ENCODE measurements at regions not wholly inside any gene's neighbourhood (a gene's known extent, or its start where the extent isn't known, plus 50 kb on each side); places are given as distances from the start of the nearest gene placed in this dataset.

- Histone ChIP-seq H3K9me3 (ENCODE audit: control insufficient read depth in 4 of 4, low read length in 3 of 4) (peaks cover 0 to 11% (median under 1%) of the 10 kb centered on the region in 4 donors), H3K4me3 (ENCODE audit: low read depth in 1 of 3, low read length in 3 of 3) (no peak overlapping the region), H3K27me3 (ENCODE audit: control insufficient read depth in 4 of 4, insufficient read depth in 4 of 4, low read length in 3 of 4) (no peaks in the 10 kb centered on the region), H3K9ac (ENCODE audit: low read depth in 1 of 2, low read length in 2 of 2) (no peak overlapping the region), H3K4me1 (ENCODE audit: control insufficient read depth in 4 of 4, insufficient read depth in 4 of 4, low read length in 3 of 4) (no peaks in the 10 kb centered on the region), H3K36me3 (ENCODE audit: control insufficient read depth in 4 of 4, insufficient read depth in 3 of 4, low read depth in 1 of 4, low read length in 3 of 4) (no peaks in the 10 kb centered on the region), H3K27ac (ENCODE audit: low read depth in 1 of 2, low read length in 2 of 2) (no peak overlapping the region)
- no peak for DNase-seq (ENCODE audit: low spot score)
- TF ChIP-seq YY1 (IDR thresholded peaks at IDR 0.05) (no peak), HNF4A (conservative IDR thresholded peaks at IDR 0.05) (no peak), CTCF (IDR thresholded peaks at IDR 0.05; ENCODE audit: low read depth, low read length, missing input control) (no peak), TAF1 (conservative IDR thresholded peaks at IDR 0.05) (no peak), HNF4G (IDR thresholded peaks at IDR 0.05) (no peak), FOXA1 (IDR thresholded peaks at IDR 0.05) (no peak), MAX (IDR thresholded peaks at IDR 0.05) (no peak), RXRA (IDR thresholded peaks at IDR 0.05) (no peak), GABPA (IDR thresholded peaks at IDR 0.05 in 1 of 2, conservative IDR thresholded peaks at IDR 0.05 in 1 of 2) (no peak), FOXA2 (IDR thresholded peaks at IDR 0.05) (no peak), NR2F2 (IDR thresholded peaks at IDR 0.05) (no peak), EGR1 (IDR thresholded peaks at IDR 0.05; ENCODE audit: low read depth in 2 of 2) (no peak), RAD21 (IDR thresholded peaks at IDR 0.05) (no peak), JUND (IDR thresholded peaks at IDR 0.05) (no peak), ATF3 (IDR thresholded peaks at IDR 0.05) (no peak), ZBTB33 (IDR thresholded peaks at IDR 0.05) (no peak)
- TF ChIP-seq, protein P1, sequence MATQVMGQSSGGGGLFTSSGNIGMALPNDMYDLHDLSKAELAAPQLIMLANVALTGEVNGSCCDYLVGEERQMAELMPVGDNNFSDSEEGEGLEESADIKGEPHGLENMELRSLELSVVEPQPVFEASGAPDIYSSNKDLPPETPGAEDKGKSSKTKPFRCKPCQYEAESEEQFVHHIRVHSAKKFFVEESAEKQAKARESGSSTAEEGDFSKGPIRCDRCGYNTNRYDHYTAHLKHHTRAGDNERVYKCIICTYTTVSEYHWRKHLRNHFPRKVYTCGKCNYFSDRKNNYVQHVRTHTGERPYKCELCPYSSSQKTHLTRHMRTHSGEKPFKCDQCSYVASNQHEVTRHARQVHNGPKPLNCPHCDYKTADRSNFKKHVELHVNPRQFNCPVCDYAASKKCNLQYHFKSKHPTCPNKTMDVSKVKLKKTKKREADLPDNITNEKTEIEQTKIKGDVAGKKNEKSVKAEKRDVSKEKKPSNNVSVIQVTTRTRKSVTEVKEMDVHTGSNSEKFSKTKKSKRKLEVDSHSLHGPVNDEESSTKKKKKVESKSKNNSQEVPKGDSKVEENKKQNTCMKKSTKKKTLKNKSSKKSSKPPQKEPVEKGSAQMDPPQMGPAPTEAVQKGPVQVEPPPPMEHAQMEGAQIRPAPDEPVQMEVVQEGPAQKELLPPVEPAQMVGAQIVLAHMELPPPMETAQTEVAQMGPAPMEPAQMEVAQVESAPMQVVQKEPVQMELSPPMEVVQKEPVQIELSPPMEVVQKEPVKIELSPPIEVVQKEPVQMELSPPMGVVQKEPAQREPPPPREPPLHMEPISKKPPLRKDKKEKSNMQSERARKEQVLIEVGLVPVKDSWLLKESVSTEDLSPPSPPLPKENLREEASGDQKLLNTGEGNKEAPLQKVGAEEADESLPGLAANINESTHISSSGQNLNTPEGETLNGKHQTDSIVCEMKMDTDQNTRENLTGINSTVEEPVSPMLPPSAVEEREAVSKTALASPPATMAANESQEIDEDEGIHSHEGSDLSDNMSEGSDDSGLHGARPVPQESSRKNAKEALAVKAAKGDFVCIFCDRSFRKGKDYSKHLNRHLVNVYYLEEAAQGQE (IDR thresholded peaks at IDR 0.05), result no peak
These were observed 51.4 kb upstream of the TOP1 start for GRCh38 chr20:40977218-40977617.

GRCh38 chr20:40978761-40979160 lies 49.9 kb upstream of the TOP1 start:
- H3K27ac ChIP-seq (ENCODE audit: low read depth in 1 of 2, low read length in 2 of 2), result no peak overlapping the region
- H3K36me3 ChIP-seq (ENCODE audit: control insufficient read depth in 4 of 4, insufficient read depth in 3 of 4, low read depth in 1 of 4, low read length in 3 of 4), result no peaks in the 10 kb centered on the region
- WGBS, result 87% methylated on average over 3 of the region's 3 CpGs
- H3K9ac ChIP-seq (ENCODE audit: low read depth in 1 of 2, low read length in 2 of 2), result no peak overlapping the region
- H3K4me3 ChIP-seq (ENCODE audit: low read depth in 1 of 3, low read length in 3 of 3), result no peak overlapping the region
- peaks cover 0 to 11% (median under 1%) of the 10 kb centered on the region in 4 donors for H3K9me3 ChIP-seq (ENCODE audit: control insufficient read depth in 4 of 4, low read length in 3 of 4)
- no peak for DNase-seq (ENCODE audit: low spot score)
- no peaks in the 10 kb centered on the region for H3K4me1 ChIP-seq (ENCODE audit: control insufficient read depth in 4 of 4, insufficient read depth in 4 of 4, low read length in 3 of 4)
- no peaks in the 10 kb centered on the region for H3K27me3 ChIP-seq (ENCODE audit: control insufficient read depth in 4 of 4, insufficient read depth in 4 of 4, low read length in 3 of 4)
- TF ChIP-seq CTCF (IDR thresholded peaks at IDR 0.05; ENCODE audit: low read depth, low read length, missing input control) (no peak), RAD21 (IDR thresholded peaks at IDR 0.05) (no peak), TAF1 (conservative IDR thresholded peaks at IDR 0.05) (no peak), NR2F2 (IDR thresholded peaks at IDR 0.05) (no peak), RXRA (IDR thresholded peaks at IDR 0.05) (no peak), ATF3 (IDR thresholded peaks at IDR 0.05) (no peak), SP1 (IDR thresholded peaks at IDR 0.05) (no peak), EGR1 (IDR thresholded peaks at IDR 0.05; ENCODE audit: low read depth in 2 of 2) (no peak), FOXA1 (IDR thresholded peaks at IDR 0.05) (no peak), JUND (IDR thresholded peaks at IDR 0.05) (no peak), GABPA (IDR thresholded peaks at IDR 0.05 in 1 of 2, conservative IDR thresholded peaks at IDR 0.05 in 1 of 2) (no peak)
- TF ChIP-seq, protein P1 (IDR thresholded peaks at IDR 0.05), result no peak
